ENCODE measurements at regions not wholly inside any gene's neighbourhood (a gene's known extent, or its start where the extent isn't known, plus 50 kb on each side); places are given as distances from the start of the nearest gene placed in this dataset.

DNA sequence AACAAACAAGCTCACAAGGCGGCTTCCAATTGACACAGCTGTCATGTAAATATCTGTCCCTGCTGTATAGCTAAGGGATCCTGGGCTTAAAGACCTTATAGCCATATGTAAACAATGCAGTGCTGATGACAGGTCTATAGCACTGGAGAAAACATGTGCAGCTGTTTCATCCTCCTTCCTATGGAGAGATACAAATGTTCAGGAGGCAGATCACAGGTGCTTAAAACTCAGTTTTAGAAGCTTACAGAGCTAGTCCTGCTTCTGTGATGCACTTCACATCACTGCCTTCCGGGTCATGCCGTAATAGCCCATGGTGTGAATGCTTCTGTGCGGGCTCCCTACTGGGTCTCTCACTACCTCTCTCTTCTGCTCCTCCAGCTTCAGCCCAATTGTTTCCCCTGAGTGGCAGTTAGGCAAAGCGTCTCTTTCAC is 262.4 kb upstream of the CHST9 start:
- Histone ChIP-seq H4K20me1 (ENCODE audit: low read depth) (no peaks in the 10 kb centered on the region), H3K4me1 (peaks cover 11% of the 10 kb centered on the region), H3K9me3 (ENCODE audit: low read depth) (no peaks in the 10 kb centered on the region), H2AFZ (replicated peaks) (peak overlapping the region; percentile 56), H3K27me3 (no peaks in the 10 kb centered on the region), H3K9ac (no peak overlapping the region), H3K79me2 (ENCODE audit: low read depth) (no peaks in the 10 kb centered on the region), H3K27ac (no peak overlapping the region), H3F3A (ENCODE audit: low read depth) (no peaks in the 10 kb centered on the region), H3K36me3 (no peaks in the 10 kb centered on the region), H3K4me3 (no peak overlapping the region), H3K4me2 (no peak overlapping the region)
- DNase-seq (ENCODE audit: low spot score): peak; percentile 9
- Mint-ChIP-seq H3K27ac (peak overlapping the region; percentile 33), H3K4me3 (no peak overlapping the region), H3K4me1 (peaks cover 10% of the 10 kb centered on the region), H3K9me3 (peaks cover 20% of the 10 kb centered on the region), H3K36me3 (peaks cover 1% of the 10 kb centered on the region), H3K27me3 (ENCODE audit: insufficient read depth, low read depth) (no peaks in the 10 kb centered on the region)
- TF ChIP-seq EZH2 (IDR thresholded peaks at IDR 0.05) (no peak), EZH2phosphoT487 (IDR thresholded peaks at IDR 0.05) (no peak)
- TF ChIP-seq, protein P1, sequence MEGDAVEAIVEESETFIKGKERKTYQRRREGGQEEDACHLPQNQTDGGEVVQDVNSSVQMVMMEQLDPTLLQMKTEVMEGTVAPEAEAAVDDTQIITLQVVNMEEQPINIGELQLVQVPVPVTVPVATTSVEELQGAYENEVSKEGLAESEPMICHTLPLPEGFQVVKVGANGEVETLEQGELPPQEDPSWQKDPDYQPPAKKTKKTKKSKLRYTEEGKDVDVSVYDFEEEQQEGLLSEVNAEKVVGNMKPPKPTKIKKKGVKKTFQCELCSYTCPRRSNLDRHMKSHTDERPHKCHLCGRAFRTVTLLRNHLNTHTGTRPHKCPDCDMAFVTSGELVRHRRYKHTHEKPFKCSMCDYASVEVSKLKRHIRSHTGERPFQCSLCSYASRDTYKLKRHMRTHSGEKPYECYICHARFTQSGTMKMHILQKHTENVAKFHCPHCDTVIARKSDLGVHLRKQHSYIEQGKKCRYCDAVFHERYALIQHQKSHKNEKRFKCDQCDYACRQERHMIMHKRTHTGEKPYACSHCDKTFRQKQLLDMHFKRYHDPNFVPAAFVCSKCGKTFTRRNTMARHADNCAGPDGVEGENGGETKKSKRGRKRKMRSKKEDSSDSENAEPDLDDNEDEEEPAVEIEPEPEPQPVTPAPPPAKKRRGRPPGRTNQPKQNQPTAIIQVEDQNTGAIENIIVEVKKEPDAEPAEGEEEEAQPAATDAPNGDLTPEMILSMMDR (IDR thresholded peaks at IDR 0.05): no peak

- H3K4me1 Mint-ChIP-seq: peaks cover 21% of the 10 kb centered on the region
- H3K27me3 Mint-ChIP-seq (ENCODE audit: insufficient read depth, low read depth): peaks cover 8% of the 10 kb centered on the region
- no peak overlapping the region for H3K9ac ChIP-seq
- no peaks in the 10 kb centered on the region for H3K27me3 ChIP-seq
- peaks cover 24% of the 10 kb centered on the region for H3K9me3 Mint-ChIP-seq
- H3K27ac Mint-ChIP-seq: no peak overlapping the region
- H3K4me1 ChIP-seq: peaks cover 21% of the 10 kb centered on the region
- no peak overlapping the region for H3K27ac ChIP-seq
- H3K36me3 ChIP-seq: no peaks in the 10 kb centered on the region
- no peaks in the 10 kb centered on the region for H3F3A ChIP-seq (ENCODE audit: low read depth)
- DNase-seq (ENCODE audit: low spot score): no peak
- H3K9me3 ChIP-seq (ENCODE audit: low read depth): no peaks in the 10 kb centered on the region
- H2AFZ ChIP-seq (replicated peaks): no peak overlapping the region
- no peaks in the 10 kb centered on the region for H4K20me1 ChIP-seq (ENCODE audit: low read depth)
- no peak overlapping the region for H3K4me3 ChIP-seq
- H3K36me3 Mint-ChIP-seq: peaks cover 3% of the 10 kb centered on the region
- TF ChIP-seq EZH2 (IDR thresholded peaks at IDR 0.05) (no peak), EZH2phosphoT487 (IDR thresholded peaks at IDR 0.05) (no peak)
- TF ChIP-seq, protein P1 (IDR thresholded peaks at IDR 0.05): no peak
- no peaks in the 10 kb centered on the region for H3K79me2 ChIP-seq (ENCODE audit: low read depth)
- no peak overlapping the region for H3K4me3 Mint-ChIP-seq
- H3K4me2 ChIP-seq: no peak overlapping the region
Observed at GRCh38 chr18:27430595-27430994, 245.5 kb upstream of the CHST9 start.

DNA sequence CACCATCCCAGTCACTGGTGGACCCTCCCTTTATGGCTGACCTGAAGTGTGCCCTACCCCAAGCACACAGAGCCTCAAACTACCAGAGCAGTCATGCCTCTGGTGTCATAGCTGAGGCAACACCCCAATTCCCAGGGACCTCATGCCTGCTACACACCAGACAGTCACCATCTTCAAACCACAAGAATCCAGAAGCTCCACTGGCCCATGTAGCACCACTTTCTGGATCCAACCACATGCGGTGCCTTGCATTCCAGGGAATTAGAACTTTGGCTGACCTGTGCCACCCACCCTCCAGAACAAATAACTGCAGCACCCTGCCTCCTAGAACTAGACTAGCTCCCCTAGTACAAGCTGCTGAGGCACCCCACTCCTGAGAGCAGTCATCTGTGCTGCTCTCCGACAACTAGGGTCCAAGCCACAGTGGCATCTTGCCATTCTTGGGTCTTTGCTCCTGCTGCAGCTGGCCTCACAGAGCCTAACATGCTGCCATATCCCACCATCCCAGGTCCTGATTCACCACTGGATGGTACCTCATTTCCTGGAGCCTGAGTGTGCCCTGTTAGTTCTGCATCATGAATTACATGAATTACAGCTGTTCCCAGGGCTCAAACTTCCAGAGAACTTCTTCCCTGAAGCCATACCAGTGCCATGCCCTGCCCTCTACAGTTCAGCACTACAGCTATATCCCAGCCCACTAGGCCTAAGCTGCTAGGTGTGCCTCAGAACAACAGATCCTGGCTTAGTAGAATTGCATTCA is 243.8 kb upstream of the CHST9 start:
- Histone ChIP-seq H4K20me1 (ENCODE audit: low read depth) (no peaks in the 10 kb centered on the region), H2AFZ (replicated peaks) (no peak overlapping the region), H3K4me1 (peaks cover 22% of the 10 kb centered on the region), H3K27me3 (no peaks in the 10 kb centered on the region), H3K4me3 (no peak overlapping the region), H3F3A (ENCODE audit: low read depth) (no peaks in the 10 kb centered on the region), H3K4me2 (no peak overlapping the region), H3K27ac (no peak overlapping the region), H3K9me3 (ENCODE audit: low read depth) (no peaks in the 10 kb centered on the region), H3K9ac (no peak overlapping the region), H3K79me2 (ENCODE audit: low read depth) (no peaks in the 10 kb centered on the region), H3K36me3 (no peaks in the 10 kb centered on the region)
- TF ChIP-seq EZH2 (IDR thresholded peaks at IDR 0.05) (no peak), EZH2phosphoT487 (IDR thresholded peaks at IDR 0.05) (no peak)
- TF ChIP-seq, protein P1 (IDR thresholded peaks at IDR 0.05): no peak
- no peak for DNase-seq (ENCODE audit: low spot score)
- Mint-ChIP-seq H3K4me1 (peaks cover 28% of the 10 kb centered on the region), H3K36me3 (peaks cover 3% of the 10 kb centered on the region), H3K27ac (no peak overlapping the region), H3K9me3 (peaks cover 28% of the 10 kb centered on the region), H3K27me3 (ENCODE audit: insufficient read depth, low read depth) (peaks cover 8% of the 10 kb centered on the region), H3K4me3 (no peak overlapping the region)
